Cardiac muscle cell (in vitro differentiated cells and primary cell): ENCODE measurements at regions not wholly inside any gene's neighbourhood (a gene's known extent, or its start where the extent isn't known, plus 50 kb on each side); places are given as distances from the start of the nearest gene placed in this dataset.
"Not testable (repeated sequence)": the region's sequence is repeated elsewhere in the genome, so short reads cannot be mapped to it uniquely, and the experiment has no call there.

ENCODE experiments used
- DNase-seq, 2 donors: peaks; one replicate each; pipeline versions ENCODE4 v3.0.0 to v3.0.0-alpha.2; 2010 to 2017; ENCODE audit warnings: low read depth in 1 of 2, low spot score in 1 of 2
- H3K27ac ChIP-seq: fragments of 200-600 bp; sonication (generic); 2 replicates; pipeline ENCODE4 v1.5.1; 2016
- H3K27me3 ChIP-seq: fragments of 200-600 bp; sonication (generic); 2 replicates; pipeline ENCODE4 v1.6.0; 2016; ENCODE audit warnings: control low read depth
- H3K36me3 ChIP-seq: fragments of 200-600 bp; sonication (generic); 2 replicates; pipeline ENCODE4 v1.5.1; 2016; ENCODE audit warnings: control low read depth
- H3K4me1 ChIP-seq: fragments of 200-600 bp; sonication (generic); 2 replicates; pipeline ENCODE4 v1.8.1; 2017; ENCODE audit warnings: low read depth, mild to moderate bottlenecking, mixed run types
- H3K4me3 ChIP-seq: fragments of 200-600 bp; sonication (generic); 2 replicates; pipeline ENCODE4 v1.5.1; 2016; ENCODE audit warnings: mild to moderate bottlenecking
- H3K9me3 ChIP-seq: fragments of 200-600 bp; sonication (generic); 2 replicates; pipeline ENCODE4 v1.5.1; 2017; ENCODE audit warnings: low read depth, mild to moderate bottlenecking, control low read depth
- CTCF ChIP-seq: IDR thresholded peaks from 2 replicates; pipeline ENCODE4 v1.5.1; 2012; ENCODE audit warnings: low read depth, mild to moderate bottlenecking, low read length

GRCh38 chr3:194871864-194872668 lies 186.4 kb downstream of the FAM43A start:
- Histone ChIP-seq H3K36me3 (no peaks in the 10 kb centered on the region), H3K27ac (no peak overlapping the region), H3K4me1 (peaks cover 17% of the 10 kb centered on the region), H3K27me3 (no peaks in the 10 kb centered on the region), H3K9me3 (no peaks in the 10 kb centered on the region), H3K4me3 (no peak overlapping the region)
- no peak for TF ChIP-seq CTCF
- no peak for DNase-seq

- no peak overlapping the region for H3K4me3 ChIP-seq
- DNase-seq: no peak
- no peak overlapping the region for H3K27ac ChIP-seq
Observed at GRCh38 chr3:194872669-194872977, 186.9 kb downstream of the FAM43A start.

GRCh38 chr3:194873474-194873873 lies 187.8 kb downstream of the FAM43A start:
- H3K4me1 ChIP-seq: peaks cover 17% of the 10 kb centered on the region
- H3K9me3 ChIP-seq, H3K27me3 ChIP-seq, H3K27ac ChIP-seq, DNase-seq, H3K36me3 ChIP-seq, H3K4me3 ChIP-seq: not testable (repeated sequence)

More at GRCh38 chr3:194872669-194872977, 186.9 kb downstream of the FAM43A start:
- H3K4me1 ChIP-seq: peaks cover 17% of the 10 kb centered on the region
- H3K27me3 ChIP-seq: no peaks in the 10 kb centered on the region
- no peaks in the 10 kb centered on the region for H3K9me3 ChIP-seq
- no peaks in the 10 kb centered on the region for H3K36me3 ChIP-seq
- TF ChIP-seq CTCF: no peak

GRCh38 chr3:194874206-194874605 lies 188.5 kb downstream of the FAM43A start:
- Histone ChIP-seq H3K27ac (no peak overlapping the region), H3K36me3 (no peaks in the 10 kb centered on the region), H3K27me3 (no peaks in the 10 kb centered on the region), H3K9me3 (no peaks in the 10 kb centered on the region), H3K4me1 (peaks cover 22% of the 10 kb centered on the region), H3K4me3 (no peak overlapping the region)
- TF ChIP-seq CTCF: no peak
- DNase-seq: no peak

GRCh38 chr3:194874783-194875182 lies 189.1 kb downstream of the FAM43A start:
- Histone ChIP-seq H3K27ac (no peak overlapping the region), H3K4me1 (peaks cover 25% of the 10 kb centered on the region), H3K4me3 (no peak overlapping the region), H3K36me3 (no peaks in the 10 kb centered on the region), H3K27me3 (no peaks in the 10 kb centered on the region), H3K9me3 (no peaks in the 10 kb centered on the region)
- no peak for TF ChIP-seq CTCF
- DNase-seq: no peak

GRCh38 chr3:194875581-194876402 lies 190.1 kb downstream of the FAM43A start:
- no peaks in the 10 kb centered on the region for H3K36me3 ChIP-seq
- no peak for DNase-seq
- peaks cover 22% of the 10 kb centered on the region for H3K4me1 ChIP-seq
- TF ChIP-seq CTCF: no peak
- H3K27ac ChIP-seq: no peak overlapping the region
- H3K27me3 ChIP-seq: no peaks in the 10 kb centered on the region
- H3K4me3 ChIP-seq: no peak overlapping the region
- H3K9me3 ChIP-seq: no peaks in the 10 kb centered on the region
